SK-N-SH treated with all-trans-retinoic acid at 6 μM for 48 hours (cell line): ENCODE measurements at regions not wholly inside any gene's neighbourhood (a gene's known extent, or its start where the extent isn't known, plus 50 kb on each side); places are given as distances from the start of the nearest gene placed in this dataset.

Experiments
- RARB ChIP-seq: fragments of 250-450 bp; sonication (Bioruptor Pico); IDR thresholded peaks from 2 replicates; pipeline ENCODE4 v1.8.0; 2021; ENCODE audit warnings: mild to moderate bottlenecking, moderate library complexity
- ZFP3 ChIP-seq: fragments of 250-450 bp; sonication (Bioruptor Pico); IDR thresholded peaks from 2 replicates; pipeline ENCODE4 v1.5.0; 2020; ENCODE audit warnings: mild to moderate bottlenecking, moderate library complexity
- ZNF70 ChIP-seq: fragments of 450-650 bp; formaldehyde crosslinking; IDR thresholded peaks from 2 replicates; pipeline ENCODE4 v1.5.0; 2020; ENCODE audit warnings: mild to moderate bottlenecking, moderate library complexity
- TF ChIP-seq, protein P1 (sequence below): fragments of 250-450 bp; sonication (Bioruptor Pico); IDR thresholded peaks from 2 replicates; pipeline ENCODE4 v1.8.0; 2020; ENCODE audit warnings: mild to moderate bottlenecking, moderate library complexity, borderline replicate concordance
- TF ChIP-seq, protein P2 (sequence below): fragments of 250-450 bp; sonication (Bioruptor Pico); IDR thresholded peaks from 2 replicates; pipeline ENCODE4 v1.8.0; 2021; ENCODE audit warnings: low read depth, mild to moderate bottlenecking, moderate library complexity, borderline replicate concordance

DNA sequence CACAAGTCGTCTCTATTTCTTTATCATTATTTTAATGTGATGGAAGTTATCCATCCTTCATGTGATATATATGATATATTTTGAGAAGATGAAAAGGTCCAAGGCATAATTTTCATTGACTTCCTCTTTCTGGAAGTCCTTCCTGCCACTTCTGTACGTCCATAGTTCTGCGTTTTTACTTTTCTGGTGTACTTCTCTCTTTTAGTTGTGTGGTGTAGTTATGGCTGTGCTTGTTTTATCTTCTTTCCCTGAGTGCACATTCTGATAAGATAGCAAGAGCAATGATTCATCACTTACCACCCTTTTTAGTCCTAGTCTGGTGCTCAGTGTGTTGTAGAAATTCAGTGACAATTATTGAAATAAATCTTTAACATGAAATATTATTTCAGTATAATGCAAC, 231.3 kb upstream of the FERD3L start:
- TF ChIP-seq, protein P1, sequence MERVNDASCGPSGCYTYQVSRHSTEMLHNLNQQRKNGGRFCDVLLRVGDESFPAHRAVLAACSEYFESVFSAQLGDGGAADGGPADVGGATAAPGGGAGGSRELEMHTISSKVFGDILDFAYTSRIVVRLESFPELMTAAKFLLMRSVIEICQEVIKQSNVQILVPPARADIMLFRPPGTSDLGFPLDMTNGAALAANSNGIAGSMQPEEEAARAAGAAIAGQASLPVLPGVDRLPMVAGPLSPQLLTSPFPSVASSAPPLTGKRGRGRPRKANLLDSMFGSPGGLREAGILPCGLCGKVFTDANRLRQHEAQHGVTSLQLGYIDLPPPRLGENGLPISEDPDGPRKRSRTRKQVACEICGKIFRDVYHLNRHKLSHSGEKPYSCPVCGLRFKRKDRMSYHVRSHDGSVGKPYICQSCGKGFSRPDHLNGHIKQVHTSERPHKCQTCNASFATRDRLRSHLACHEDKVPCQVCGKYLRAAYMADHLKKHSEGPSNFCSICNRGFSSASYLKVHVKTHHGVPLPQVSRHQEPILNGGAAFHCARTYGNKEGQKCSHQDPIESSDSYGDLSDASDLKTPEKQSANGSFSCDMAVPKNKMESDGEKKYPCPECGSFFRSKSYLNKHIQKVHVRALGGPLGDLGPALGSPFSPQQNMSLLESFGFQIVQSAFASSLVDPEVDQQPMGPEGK (CRISPR knock-in tag), result no peak
- TF ChIP-seq ZNF70 (no peak), RARB (CRISPR knock-in tag) (no peak), ZFP3 (no peak)
- TF ChIP-seq, protein P2, sequence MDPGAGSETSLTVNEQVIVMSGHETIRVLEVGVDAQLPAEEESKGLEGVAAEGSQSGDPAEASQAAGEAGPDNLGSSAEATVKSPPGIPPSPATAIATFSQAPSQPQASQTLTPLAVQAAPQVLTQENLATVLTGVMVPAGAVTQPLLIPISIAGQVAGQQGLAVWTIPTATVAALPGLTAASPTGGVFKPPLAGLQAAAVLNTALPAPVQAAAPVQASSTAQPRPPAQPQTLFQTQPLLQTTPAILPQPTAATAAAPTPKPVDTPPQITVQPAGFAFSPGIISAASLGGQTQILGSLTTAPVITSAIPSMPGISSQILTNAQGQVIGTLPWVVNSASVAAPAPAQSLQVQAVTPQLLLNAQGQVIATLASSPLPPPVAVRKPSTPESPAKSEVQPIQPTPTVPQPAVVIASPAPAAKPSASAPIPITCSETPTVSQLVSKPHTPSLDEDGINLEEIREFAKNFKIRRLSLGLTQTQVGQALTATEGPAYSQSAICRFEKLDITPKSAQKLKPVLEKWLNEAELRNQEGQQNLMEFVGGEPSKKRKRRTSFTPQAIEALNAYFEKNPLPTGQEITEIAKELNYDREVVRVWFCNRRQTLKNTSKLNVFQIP (CRISPR knock-in tag), result no peak
